NCI-H1694 (cell line): ENCODE measurements at regions not wholly inside any gene's neighbourhood (a gene's known extent, or its start where the extent isn't known, plus 50 kb on each side); places are given as distances from the start of the nearest gene placed in this dataset.

Experiments used
- DNase-seq: peaks from one replicate; lab custom pipeline; 2025; lab: John Stamatoyannopoulos, UW

DNA sequence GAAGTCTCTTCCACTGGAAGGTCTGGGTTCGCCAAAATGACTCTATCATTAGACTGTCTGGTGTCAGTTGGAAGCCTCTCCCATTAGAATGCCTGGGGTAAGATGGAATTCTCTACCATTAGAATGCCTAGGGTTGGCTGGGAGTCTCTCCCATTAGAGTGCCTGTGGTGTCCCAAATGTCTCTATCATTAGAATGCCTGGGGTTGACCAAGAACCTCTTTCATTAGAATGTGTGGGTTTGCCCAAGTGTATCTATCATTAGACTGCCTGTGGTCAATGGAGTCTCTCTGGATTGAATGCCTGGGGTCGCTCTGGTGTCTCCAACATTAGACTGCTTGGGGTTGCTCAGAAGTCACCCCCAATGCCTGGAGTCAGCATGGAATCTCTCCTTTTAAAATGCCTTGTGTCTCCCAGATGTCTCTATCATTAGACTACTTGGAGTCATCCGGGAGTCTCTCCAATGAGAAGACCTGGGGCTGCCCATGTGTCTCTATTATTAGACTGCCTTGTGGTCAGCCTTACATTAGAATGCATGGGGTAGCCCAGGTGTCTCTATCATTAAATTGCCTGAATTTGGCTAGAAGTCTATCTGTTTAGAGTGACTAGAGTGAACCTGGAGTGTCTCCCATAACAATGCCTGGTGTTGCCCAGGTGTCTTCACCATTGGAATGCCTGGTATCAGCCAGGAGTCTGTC, 1518.4 kb downstream of the UQCRFS1 start:
- no peak for DNase-seq

DNA sequence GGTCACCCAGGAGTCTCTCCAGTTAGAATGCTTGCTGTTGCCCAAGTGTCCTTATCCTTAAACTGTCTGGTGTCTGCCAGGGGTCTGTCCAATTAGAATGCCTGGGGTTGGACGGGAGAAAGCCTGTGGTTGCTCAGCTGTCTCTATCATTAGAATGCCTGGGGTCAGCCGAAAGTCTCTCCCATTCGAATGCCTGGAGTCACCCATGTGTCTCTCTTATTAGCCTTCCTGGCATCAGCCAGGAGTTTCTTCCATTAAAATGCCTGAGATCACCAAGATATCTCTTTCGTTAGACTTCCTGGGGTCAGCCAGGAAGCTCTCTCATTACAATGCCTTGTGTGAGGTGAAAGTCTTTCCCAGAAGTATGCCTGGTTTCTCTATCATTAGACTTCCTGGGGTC, 1521.0 kb downstream of the UQCRFS1 start:
- DNase-seq, result no peak

DNA sequence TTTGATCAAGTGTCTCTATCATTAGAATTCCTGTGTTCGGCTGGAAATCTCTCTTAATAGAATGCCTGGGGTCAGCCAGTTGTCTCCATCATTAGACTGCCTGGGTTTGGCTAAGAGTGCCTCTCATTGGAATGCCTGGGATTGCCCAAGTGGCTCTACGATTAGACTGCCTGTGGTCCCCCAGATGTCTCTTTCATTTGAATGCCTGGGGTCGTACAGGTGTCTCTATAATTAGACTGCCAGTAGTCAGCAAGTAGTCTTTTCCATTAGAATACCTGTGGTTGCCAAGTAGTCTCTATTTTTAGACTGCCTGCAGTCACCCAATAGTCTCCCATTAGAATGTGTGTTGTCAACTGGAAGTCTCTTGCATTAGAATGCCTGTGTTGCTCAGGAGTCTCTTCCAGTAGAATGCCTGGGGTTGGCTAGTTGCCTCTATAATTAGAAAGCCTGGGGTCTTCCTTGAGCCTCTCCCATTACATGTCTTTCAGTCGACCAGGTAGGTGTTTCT, 1523.2 kb downstream of the UQCRFS1 start:
- DNase-seq, result no peak

DNA sequence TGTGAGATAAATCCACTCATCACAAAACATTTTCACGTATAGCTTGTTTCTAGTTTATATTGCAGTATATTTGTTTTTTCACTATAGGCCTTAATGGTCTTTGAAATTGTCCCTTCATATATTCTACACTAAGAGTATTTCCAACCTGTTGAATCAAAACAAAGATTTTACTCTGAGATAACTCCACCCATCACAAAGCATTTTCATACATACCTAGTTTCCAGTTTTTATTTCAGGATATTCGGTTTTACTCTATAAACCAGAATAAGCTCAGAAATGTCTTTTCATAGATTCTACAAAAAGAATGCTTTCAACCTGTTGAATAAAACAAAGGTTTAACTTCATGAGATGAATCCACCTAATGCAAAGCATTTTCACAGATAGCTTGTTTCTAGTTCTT, 1528.7 kb downstream of the UQCRFS1 start:
- DNase-seq, result no peak

DNA sequence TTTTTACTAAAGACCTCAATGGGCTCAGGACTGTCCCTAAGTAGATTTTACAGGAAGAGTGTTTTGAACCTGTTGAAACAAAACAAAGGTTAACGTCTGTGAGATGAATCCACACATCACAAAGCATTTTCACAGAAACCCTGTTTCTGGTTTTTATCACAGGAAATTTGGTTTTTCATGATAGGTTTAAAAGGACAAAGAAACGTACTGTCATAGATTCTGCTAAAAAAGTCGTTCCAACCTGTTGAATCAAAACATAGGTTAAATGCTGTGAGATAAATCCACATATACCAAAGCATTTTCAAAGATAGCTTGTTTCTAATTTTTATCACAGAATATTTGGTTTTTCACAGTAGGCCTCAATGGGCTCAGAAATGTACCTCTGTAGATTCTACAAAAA, 1531.0 kb downstream of the UQCRFS1 start:
- no peak for DNase-seq

DNA sequence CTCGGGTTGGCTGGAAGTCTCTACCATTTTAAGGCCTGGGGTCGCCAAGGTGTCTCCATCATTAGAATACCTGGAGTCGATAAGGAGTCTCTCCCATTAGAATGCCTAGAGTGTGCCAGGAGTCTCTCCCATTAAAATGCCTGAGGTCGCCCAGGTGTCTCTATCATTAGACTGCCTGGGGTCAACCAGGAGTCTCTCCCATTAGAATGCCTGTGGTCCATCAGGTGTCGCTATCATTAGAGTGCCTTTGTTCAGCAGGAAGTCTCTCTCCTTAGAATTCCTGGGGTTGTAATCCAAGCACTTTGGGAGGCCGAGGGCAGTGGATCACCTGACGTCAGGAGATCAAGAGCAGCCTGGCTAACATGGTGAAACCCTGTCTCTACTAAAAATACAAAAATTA, 1533.0 kb downstream of the UQCRFS1 start:
- no peak for DNase-seq

DNA sequence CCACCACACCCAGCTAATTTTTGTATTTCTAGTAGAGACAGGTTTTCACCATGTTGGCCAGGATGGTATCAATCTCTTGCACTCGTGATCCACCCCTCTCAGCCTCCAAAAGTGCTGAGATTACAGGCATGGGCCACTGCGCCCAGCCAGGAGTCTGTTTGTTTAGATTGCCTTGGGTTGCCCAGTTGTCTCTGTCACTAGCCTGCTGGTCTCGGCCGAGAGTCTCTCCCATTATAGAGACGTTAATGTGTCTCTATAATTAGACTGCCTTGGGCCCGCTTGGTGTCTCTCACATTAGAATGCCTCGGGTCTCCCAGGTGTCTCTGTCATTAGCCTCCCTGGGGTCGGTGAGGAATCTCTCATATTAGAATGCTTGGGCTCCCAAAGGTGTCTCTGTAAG, 1533.6 kb downstream of the UQCRFS1 start:
- no peak for DNase-seq

DNA sequence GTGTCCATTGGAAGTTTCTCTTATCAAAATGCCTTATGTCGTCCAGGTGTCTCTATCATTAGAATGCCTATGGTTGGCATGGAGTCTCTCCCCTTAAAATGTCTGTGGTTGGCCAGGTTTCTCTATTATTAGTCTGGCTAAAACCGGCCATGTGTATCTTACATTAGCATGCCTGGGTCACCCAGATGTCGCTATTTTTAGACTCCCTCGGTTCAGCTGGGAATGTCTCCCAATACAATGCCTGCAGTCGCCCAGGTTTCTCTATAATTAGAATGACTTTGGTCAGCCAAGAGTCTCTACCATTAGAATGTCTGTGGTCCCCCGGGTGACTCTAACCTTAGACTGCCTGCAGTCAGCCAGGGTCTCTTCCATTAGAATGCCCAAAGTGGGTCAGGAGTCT, 1536.1 kb downstream of the UQCRFS1 start:
- DNase-seq, result no peak

DNA sequence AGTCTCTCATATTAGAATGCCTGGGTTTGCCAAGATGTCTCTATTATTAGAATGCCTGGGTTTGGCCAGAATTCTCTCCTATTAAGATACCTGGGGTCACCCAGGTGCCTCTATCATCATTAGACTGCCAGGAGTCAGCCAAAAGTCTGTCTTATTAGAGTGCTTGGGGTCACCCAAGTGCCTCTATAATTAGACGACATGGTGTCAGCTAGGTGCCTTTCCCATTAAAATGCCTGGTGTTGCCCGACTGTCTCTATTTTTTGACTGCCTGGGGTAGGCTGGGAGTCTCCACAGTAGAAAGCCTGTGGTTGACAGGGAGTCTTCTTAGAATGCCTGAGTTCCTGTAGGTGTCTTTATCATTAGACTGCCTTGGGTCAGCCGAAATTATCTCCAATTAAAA, 1536.6 kb downstream of the UQCRFS1 start:
- no peak for DNase-seq

DNA sequence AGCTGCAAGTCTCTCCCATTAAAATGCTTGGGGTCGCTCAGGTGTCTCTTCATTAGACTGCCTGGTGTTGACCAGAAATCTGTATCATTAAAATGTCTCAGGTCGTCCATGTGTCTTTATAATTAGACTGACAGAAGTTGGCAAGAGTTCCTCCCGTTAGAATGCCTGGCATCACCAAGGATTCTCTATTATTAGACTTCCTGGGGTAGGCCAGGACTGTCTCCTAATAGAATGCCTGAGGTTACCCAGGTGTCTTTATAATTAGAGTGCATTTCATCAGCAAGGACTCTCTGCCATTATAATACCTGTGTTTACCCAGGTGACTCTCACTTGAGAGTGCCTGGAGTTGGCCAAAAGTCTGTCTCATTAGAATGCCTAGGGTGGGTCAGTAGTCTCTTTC, 1537.2 kb downstream of the UQCRFS1 start:
- DNase-seq, result no peak

DNA sequence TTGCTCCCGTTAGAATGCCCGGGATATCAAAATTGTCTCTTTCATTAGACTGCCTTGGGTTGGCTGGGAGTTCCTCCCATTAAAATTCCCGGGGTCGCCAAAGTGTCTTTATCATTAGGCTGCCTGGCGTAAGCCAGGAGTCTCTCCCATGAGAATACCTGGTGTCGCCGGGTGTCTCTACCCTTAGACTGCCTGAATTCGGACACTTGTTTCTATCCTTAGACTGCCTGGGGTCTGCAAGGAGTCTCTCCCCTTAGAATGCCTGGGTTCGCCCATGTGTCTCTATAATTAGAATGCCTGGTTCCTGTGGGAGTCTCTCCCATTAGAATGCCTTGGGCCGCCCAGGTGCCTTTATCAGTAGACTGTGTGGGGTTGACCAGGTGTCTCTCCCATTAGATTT, 1538.2 kb downstream of the UQCRFS1 start:
- no peak for DNase-seq

DNA sequence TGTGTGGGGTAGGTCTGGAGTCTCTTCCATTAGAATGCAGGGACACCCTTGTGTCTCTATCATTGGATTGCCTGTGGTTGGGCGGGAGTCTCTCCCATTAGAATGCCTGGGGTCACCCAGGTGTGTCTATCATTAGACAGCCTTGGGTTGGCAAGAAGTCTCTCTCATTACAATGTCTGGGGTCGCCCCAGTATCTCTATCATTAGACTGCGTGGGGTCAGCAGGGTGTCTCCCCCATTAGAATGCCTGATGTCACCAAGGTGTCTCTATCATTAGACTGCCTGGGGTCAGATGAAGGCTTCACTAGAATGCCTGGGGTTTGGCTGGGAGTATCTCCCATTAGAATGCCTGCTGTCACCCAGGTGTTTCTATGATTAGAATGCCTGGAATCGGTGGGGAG, 1539.0 kb downstream of the UQCRFS1 start:
- DNase-seq, result no peak

DNA sequence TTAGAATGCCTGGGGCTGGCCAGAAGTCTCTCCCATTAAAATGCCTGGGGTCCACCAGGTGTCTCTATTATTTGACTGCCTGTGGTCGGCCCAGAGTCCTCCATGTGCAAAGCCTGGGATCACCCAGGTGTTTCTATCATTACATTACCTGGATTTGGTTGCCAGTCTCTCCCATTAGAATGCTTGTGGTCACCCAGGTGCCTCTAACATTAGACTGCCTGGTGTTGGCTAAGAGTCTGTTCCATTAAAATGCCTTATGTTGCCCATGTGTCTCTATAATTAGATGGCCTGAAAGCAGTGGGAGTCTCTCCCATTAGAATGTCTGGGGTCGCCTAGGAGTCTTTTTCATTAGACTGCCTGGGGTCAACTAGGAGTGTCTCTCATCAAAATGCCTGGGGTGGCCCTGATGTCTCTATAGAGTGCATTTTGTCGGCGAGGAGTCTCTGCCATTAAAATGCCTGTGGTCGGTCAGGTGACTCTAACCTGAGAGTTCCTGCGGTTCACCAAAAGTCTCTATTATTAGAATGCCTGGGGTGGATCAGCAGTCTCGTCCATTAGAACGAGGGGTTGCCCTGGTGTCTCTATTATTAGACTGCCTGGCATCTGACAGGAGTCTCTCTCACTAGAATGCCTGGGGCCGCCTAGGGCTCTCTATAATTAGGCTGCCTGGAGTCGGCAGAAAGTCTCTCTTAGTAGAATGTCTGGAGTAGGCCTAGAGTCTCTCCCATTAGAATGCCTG, 1540.5 kb downstream of the UQCRFS1 start:
- DNase-seq, result no peak

DNA sequence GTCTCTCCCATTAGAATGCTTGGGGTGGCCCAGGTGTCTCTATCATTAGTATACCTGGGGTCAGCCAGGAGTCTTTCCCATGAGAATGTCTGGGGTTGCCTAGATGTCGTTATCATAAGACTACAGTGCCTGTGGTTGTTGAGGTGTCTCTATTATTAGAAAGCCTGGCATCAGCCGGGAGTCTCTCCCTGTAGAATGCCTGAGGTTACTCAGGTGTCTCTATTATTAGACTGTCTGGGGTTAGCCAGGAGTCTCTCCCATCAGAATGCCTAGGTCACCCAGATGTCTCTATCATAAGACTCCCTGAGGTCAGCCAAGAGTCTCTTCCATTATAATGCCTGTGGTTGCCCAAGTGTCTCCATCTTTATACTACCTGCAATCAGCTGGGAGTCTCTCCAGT, 1541.1 kb downstream of the UQCRFS1 start:
- no peak for DNase-seq

DNA sequence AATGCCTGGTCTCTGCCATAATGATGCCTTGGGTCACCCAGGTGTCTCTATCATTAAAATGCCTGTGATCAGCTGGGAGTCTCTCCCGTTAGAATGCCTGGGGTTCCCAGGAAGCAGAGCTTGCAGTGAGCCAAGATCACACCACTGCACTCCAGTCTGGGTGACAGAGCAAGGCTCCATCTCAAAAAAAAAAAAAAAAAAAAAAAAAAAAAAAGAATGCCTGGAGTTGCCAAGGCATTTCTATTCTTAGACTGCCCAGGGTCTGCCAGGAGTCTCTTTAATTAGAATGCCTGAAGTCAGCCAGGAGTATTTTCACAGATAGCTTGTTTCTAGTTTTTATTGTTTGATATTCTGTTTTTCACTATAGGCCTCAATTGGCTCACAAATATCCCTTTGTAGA, 1552.5 kb downstream of the UQCRFS1 start:
- DNase-seq, result no peak

DNA sequence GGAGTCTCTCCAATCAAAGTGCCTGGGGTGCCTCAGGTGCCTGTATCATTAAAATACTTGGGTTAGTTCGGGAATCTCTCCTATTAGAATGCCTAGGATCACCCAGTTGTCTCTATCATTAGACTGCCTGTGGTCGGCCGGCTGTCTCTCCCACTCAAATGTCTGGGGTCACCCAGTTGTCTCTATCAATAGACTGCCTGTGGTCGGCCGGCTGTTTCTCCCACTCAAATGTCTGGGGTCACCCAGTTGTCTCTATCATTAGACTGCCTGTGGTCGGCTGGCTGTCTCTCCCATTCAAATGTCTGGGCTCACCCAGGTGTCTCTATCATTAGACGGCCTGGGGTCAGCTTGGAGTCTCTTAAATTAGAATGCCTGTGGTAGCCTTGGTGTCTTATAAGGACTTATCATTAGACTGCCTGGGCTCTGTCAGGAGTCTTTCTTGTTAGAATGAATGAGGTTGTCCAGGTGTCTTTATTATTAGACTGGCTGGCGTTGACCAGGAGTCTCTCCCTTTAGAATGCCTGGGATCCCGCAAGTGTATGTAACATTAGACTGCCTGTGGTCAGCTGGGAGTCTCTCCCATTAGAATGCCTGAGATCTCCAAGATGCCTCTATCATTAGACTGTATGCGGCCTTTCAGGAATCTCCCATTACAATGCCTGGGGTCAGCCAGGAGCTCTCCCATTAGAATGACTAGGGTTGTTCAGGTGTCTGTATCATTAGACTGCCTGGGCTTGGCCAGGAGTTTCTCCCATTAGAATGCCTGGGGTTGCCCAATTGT, 1555.5 kb downstream of the UQCRFS1 start:
- no peak for DNase-seq

DNA sequence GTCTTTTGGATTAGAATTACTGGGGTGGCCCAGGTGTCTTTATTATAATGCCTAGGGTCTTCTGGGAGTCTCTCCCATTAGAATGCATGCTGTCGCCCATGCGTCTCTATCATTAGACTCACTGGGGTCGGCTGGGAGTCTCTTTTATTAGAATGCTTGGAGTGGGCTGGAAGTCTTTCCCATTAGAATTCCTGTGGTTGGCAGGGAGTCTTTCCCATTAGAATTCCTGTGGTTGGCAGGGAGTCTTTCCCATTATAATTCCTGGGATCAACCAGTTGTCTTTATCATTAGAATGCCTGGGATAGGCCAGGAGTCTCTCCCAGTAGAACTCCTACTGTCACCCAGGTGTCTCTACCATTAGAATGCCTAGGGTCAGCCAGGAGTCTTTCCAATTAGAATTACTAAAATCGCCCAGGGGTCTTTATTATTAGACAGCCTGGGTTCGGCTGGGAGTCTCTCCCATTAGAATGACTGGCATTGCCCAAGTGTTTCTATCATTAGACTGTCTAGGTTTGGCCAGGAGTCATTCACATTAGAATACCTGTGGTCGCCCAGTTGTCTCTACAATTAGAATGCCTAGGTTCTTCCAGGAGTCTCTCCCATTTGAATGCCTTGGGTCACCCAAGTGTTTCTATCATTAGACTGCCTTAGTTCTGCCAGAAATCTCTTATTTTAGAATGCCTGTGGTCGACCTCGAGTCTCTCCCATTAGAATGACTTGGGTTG, 1558.5 kb downstream of the UQCRFS1 start:
- no peak for DNase-seq

DNA sequence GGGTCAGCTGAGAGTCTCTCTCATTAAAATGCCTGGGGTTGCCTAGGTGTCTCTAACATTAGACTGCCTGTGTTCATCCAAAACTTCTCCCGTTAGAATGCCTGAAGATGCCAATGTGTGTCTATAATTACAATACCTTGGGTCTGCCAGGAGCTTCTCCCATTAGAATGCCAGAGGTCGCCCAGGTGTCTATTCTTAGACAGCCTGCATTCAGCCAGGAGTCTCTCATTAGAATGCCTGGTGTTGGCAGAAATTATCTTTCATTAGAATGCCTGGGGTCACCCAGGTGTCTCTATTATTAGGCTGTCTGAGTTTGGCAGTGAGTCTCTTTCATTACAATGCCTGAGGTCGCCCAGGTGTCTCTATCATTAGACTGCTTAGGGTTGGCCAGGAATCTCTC, 1560.2 kb downstream of the UQCRFS1 start:
- DNase-seq, result no peak

DNA sequence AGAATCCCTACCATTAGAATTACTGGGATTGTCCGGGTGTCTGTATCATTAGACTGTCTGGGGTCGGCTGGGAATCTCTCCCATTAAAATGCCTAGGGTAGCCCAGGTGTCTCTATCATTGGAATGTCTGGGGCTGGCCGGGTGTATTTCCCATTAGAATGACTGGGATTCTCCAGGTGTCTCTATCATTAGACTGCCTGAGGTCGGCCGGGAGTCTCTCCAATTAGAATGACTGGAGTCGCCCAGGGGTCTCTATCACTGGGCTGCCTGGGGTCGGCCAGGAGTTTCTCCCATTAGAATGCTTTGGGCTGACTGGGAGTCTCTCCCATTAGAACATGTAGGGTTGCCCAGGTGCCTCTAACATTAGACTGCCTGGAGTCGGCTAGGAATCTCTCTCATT, 1560.7 kb downstream of the UQCRFS1 start:
- no peak for DNase-seq

DNA sequence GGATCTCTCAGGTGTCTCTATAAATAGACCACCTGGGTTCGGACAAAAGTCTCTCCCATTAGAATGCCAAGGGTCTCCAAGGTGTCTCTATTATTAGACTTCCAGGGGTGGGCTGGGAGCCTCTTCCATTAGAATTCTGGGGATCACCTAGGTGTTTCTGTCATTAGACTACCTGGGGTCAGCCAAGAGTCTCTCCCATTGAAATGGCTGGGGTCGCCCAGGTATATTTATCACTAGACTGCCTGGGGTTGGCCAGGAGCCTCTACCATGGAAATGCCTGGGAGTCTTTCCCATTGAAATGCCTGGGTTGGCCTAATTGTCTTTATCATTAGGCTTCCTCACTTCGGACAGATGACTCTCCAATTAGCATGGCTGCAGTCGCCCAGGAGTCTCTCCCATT, 1565.5 kb downstream of the UQCRFS1 start:
- DNase-seq, result no peak

DNA sequence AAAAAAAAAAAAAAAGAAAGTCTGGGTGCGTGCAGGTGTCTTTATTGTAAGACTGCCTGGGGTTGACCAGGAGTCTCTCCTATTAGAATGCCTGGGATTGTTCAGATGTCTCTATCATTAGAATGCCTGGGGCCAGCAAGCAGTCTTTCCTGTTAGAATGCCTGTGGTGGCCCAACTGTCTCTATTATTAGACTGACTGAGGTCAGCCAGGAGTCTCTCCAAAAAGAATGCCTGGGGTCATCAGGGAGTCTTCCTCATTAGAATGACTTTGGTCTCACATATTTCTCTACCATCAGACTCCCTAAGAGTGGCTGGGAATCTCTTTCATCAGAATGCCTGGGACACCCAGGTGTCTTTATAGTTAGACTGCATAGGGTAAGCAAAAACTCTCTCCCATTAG, 1577.5 kb downstream of the UQCRFS1 start:
- DNase-seq, result no peak

DNA sequence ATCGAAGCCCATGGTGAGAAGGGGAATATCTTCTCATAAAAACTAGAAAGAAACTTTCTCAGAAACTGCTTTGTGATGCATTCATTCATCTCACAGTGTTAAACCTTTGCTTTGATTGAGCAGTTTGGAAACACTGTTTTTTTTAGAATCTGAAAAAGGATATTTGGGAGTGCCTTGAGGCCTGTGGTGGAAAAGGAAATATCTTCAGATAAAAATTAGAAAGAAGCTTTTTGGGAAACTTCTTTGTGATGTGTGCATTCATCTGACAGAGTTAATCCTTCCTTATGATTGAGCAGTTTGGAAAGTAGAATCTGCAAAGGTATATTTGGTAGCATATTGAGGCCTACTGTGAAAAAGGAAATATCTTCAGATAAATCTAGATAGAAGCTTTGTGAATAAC, 1594.9 kb downstream of the UQCRFS1 start:
- DNase-seq, result no peak
